ENCODE measurements at regions not wholly inside any gene's neighbourhood (a gene's known extent, or its start where the extent isn't known, plus 50 kb on each side); places are given as distances from the start of the nearest gene placed in this dataset.
"Not testable (repeated sequence)": the region's sequence is repeated elsewhere in the genome, so short reads cannot be mapped to it uniquely, and the experiment has no call there.

- not testable (repeated sequence) for DNase-seq
Observed at GRCh38 chr13:108074429-108074828, 140.9 kb downstream of the LIG4 start.

- DNase-seq, result no peak
Observed at GRCh38 chr13:108070925-108071324, 144.4 kb downstream of the LIG4 start.

GRCh38 chr13:108070491-108070890, 144.8 kb downstream of the LIG4 start:
- no peak for DNase-seq

- no peak for DNase-seq
Observed at GRCh38 chr13:108069521-108070210, 145.7 kb downstream of the LIG4 start.

GRCh38 chr13:108064372-108064771, 151.0 kb downstream of the LIG4 start:
- not testable (repeated sequence) for DNase-seq

GRCh38 chr13:108060111-108060510, 155.2 kb downstream of the LIG4 start:
- DNase-seq, result no peak

- DNase-seq, result no peak
Observed at GRCh38 chr13:108056278-108056677, 159.1 kb downstream of the LIG4 start.

GRCh38 chr13:108049211-108049610, 166.1 kb downstream of the LIG4 start:
- no peak for DNase-seq

- DNase-seq, result no peak
Observed at GRCh38 chr13:108044954-108045353, 170.4 kb downstream of the LIG4 start.

- not testable (repeated sequence) for DNase-seq
Observed at GRCh38 chr13:108042866-108043265, 172.5 kb downstream of the LIG4 start.

- no peak for DNase-seq
Observed at GRCh38 chr13:108037348-108037747, 178.0 kb downstream of the LIG4 start.

- DNase-seq, result no peak
Observed at GRCh38 chr13:108036411-108036932, 178.9 kb downstream of the LIG4 start.

GRCh38 chr13:108034909-108035410, 180.4 kb downstream of the LIG4 start:
- no peak for DNase-seq

GRCh38 chr13:108033800-108034707, 181.3 kb downstream of the LIG4 start:
- DNase-seq, result no peak

- no peak for DNase-seq
Observed at GRCh38 chr13:108031865-108032264, 183.5 kb downstream of the LIG4 start.

GRCh38 chr13:108030769-108031168, 184.6 kb downstream of the LIG4 start:
- no peak for DNase-seq

- DNase-seq, result no peak
Observed at GRCh38 chr13:108026680-108027410, 188.5 kb downstream of the LIG4 start.

GRCh38 chr13:108020027-108020426, 195.3 kb downstream of the LIG4 start:
- DNase-seq, result no peak

GRCh38 chr13:108018371-108018870, 196.9 kb downstream of the LIG4 start:
- DNase-seq, result no peak

GRCh38 chr13:108006619-108007018, 208.7 kb downstream of the LIG4 start:
- DNase-seq, result no peak

GRCh38 chr13:108005231-108005630, 210.1 kb downstream of the LIG4 start:
- DNase-seq, result no peak

- DNase-seq, result peak; percentile 89
Observed at GRCh38 chr13:108003626-108004025, 211.7 kb downstream of the LIG4 start.

- no peak for DNase-seq
Observed at GRCh38 chr13:108000998-108001397, 214.3 kb downstream of the LIG4 start.

Data from DMS79 treated with DMSO at 0.1 percent for 48 hours (cell line).